Dedifferentiated amniotic fluid mesenchymal stem cell (primary cell): ENCODE measurements at regions not wholly inside any gene's neighbourhood (a gene's known extent, or its start where the extent isn't known, plus 50 kb on each side); places are given as distances from the start of the nearest gene placed in this dataset.
"Not testable (repeated sequence)": the region's sequence is repeated elsewhere in the genome, so short reads cannot be mapped to it uniquely, and the experiment has no call there.

Source experiments
- DNase-seq: peaks from one replicate; pipeline ENCODE4 v3.0.0-alpha.2; 2016; ENCODE audit errors: extremely low spot score

- no peak for DNase-seq
Observed at GRCh38 chr4:127521463-127521862, 111.3 kb upstream of the INTU start.

GRCh38 chr4:127523369-127523768 lies 109.4 kb upstream of the INTU start:
- DNase-seq: no peak

- no peak for DNase-seq
Observed at GRCh38 chr4:127525608-127526007, 107.1 kb upstream of the INTU start.

- DNase-seq: no peak
Observed at GRCh38 chr4:127528302-127528701, 104.5 kb upstream of the INTU start.

GRCh38 chr4:127529879-127530278 lies 102.9 kb upstream of the INTU start:
- DNase-seq: not testable (repeated sequence)

GRCh38 chr4:127533028-127533700 lies 99.6 kb upstream of the INTU start:
- DNase-seq: no peak

- DNase-seq: no peak
Observed at GRCh38 chr4:127534041-127534825, 98.5 kb upstream of the INTU start.

GRCh38 chr4:127538016-127538415 lies 94.7 kb upstream of the INTU start:
- DNase-seq: no peak

- DNase-seq: no peak
Observed at GRCh38 chr4:127540497-127541025, 92.2 kb upstream of the INTU start.

- no peak for DNase-seq
Observed at GRCh38 chr4:127545271-127545670, 87.5 kb upstream of the INTU start.

GRCh38 chr4:127548990-127549925 lies 83.5 kb upstream of the INTU start:
- DNase-seq: no peak

- no peak for DNase-seq
Observed at GRCh38 chr4:127555106-127555505, 77.7 kb upstream of the INTU start.

GRCh38 chr4:127558088-127558487 lies 74.7 kb upstream of the INTU start:
- no peak for DNase-seq

GRCh38 chr4:127558489-127559407 lies 74.0 kb upstream of the INTU start:
- no peak for DNase-seq

- DNase-seq: no peak
Observed at GRCh38 chr4:127559981-127560380, 72.8 kb upstream of the INTU start.

GRCh38 chr4:127560755-127561154 lies 72.0 kb upstream of the INTU start:
- no peak for DNase-seq

GRCh38 chr4:127574643-127575042 lies 58.1 kb upstream of the INTU start:
- no peak for DNase-seq

GRCh38 chr4:127575888-127576287 lies 56.9 kb upstream of the INTU start:
- no peak for DNase-seq

GRCh38 chr4:127578491-127578890 lies 54.3 kb upstream of the INTU start:
- no peak for DNase-seq

GRCh38 chr4:127578967-127579366 lies 53.8 kb upstream of the INTU start:
- no peak for DNase-seq

GRCh38 chr4:127579821-127580220 lies 52.9 kb upstream of the INTU start:
- DNase-seq: no peak
